Activated naive CD8-positive, alpha-beta T cell treated with anti-CD3 and anti-CD28 coated beads for 36 hours (primary cell): ENCODE measurements at regions not wholly inside any gene's neighbourhood (a gene's known extent, or its start where the extent isn't known, plus 50 kb on each side); places are given as distances from the start of the nearest gene placed in this dataset.

Experiments
- DNase-seq: peaks from one replicate; pipeline ENCODE4 v3.0.0; 2021
- H3K27ac Mint-ChIP-seq: one replicate; pipeline ENCODE4 v1.8.0; 2022; ENCODE audit warnings: mild to moderate bottlenecking, moderate library complexity, mixed read lengths
- H3K27me3 Mint-ChIP-seq: one replicate; pipeline ENCODE4 v1.8.0; 2022; ENCODE audit warnings: mild to moderate bottlenecking, mixed read lengths
- H3K36me3 Mint-ChIP-seq: one replicate; pipeline ENCODE4 v1.8.0; 2021; ENCODE audit warnings: mild to moderate bottlenecking, mixed read lengths
- H3K4me1 Mint-ChIP-seq: one replicate; pipeline ENCODE4 v1.8.0; 2021; ENCODE audit warnings: mixed read lengths
- H3K4me3 Mint-ChIP-seq: one replicate; pipeline ENCODE4 v1.8.0; 2022; ENCODE audit warnings: mild to moderate bottlenecking, moderate library complexity, mixed read lengths
- H3K9me3 Mint-ChIP-seq: one replicate; pipeline ENCODE4 v1.8.0; 2022; ENCODE audit warnings: mixed read lengths

DNA sequence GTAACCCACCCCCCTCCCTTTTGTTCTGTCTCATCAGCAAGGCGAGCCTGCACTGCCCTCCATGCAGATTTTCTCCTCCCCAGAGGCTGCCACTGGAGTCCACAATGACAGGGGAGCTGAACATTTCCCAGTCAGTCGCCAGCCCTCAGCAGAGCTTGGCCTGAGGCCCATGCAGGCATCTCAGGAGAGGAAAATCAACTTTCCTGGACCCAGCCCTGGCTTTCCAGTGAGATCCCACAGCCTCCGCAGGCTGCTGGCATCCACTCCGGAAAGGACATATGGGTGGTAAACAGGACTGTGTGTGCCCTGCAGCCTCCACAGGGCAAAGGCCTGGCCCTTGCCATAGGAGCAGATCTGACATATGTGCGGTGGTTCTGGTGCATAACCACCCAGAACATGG lies 253.8 kb downstream of the TNS1 start:
- Mint-ChIP-seq H3K9me3 (peaks cover 3% of the 10 kb centered on the region), H3K4me1 (no peaks in the 10 kb centered on the region), H3K36me3 (peaks cover 2% of the 10 kb centered on the region), H3K27me3 (no peaks in the 10 kb centered on the region), H3K4me3 (no peak overlapping the region), H3K27ac (no peak overlapping the region)
- no peak for DNase-seq

DNA sequence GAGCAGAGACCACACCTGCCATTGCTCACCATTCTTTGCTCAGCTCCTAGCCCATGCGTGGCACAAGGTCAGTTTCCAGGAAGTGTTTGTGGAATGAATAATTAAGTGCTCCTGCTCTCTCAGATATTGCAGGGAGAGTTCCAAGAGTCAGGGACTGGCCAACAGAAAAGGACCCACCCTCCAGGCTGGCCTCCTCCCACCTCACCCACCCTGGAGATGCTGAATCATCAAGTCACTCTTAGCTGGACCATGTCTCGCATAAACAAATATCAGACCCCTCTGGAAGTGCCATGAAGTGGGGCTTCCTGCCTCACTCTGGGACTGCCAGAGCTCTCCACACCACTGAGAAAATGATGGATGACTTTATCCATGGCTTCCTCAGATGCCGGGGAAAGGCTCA lies 256.0 kb downstream of the TNS1 start:
- peaks cover 6% of the 10 kb centered on the region for H3K4me1 Mint-ChIP-seq

DNA sequence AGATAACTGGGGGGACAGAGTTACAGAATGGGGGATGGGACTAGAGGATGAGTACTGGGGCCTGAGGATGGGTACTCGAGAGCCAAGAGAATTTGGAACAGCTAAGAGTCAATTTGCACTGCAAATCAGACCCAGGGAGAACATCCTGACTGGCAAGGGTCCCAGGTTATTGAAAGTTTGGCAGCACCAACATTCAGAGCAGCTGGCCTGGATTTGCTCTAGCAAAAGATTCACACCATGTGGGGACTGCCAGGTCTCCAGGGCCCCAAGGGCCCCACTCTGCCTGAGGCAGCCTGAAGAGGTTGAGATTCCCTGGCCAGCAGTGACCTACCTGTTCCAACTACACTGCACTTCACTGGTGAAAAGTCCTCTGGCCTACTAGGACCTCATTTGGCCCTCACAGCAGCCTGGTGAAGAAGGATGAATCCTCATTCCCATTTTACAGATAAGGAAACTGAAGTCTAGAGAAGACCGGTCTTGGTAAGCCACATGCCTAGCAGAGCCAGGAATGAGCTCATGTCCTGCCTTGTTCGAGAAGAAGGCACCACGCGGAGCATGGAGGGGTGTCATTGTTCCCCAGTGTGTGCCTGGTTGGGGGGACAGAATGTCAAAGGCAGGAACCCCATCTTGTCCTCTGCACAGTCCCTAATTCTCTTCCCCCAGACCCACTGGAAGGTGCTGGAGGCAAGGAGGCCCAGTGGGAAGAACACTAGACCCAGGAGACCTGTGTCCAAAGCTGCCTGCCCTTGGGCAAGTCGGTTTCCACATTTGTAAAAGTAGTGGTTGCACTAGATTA lies 258.6 kb downstream of the TNS1 start:
- H3K9me3 Mint-ChIP-seq, result peaks cover 3% of the 10 kb centered on the region
- no peak overlapping the region for H3K4me3 Mint-ChIP-seq
- no peak for DNase-seq
- H3K36me3 Mint-ChIP-seq, result peaks cover 3% of the 10 kb centered on the region
- peaks cover 6% of the 10 kb centered on the region for H3K4me1 Mint-ChIP-seq
- no peak overlapping the region for H3K27ac Mint-ChIP-seq
- H3K27me3 Mint-ChIP-seq, result no peaks in the 10 kb centered on the region

More for the DNA sequence above, 256.0 kb downstream of the TNS1 start:
- H3K27me3 Mint-ChIP-seq, result no peaks in the 10 kb centered on the region
- no peak overlapping the region for H3K27ac Mint-ChIP-seq
- H3K9me3 Mint-ChIP-seq, result peaks cover 3% of the 10 kb centered on the region
- no peak overlapping the region for H3K4me3 Mint-ChIP-seq
- H3K36me3 Mint-ChIP-seq, result peaks cover 3% of the 10 kb centered on the region
- no peak for DNase-seq

DNA sequence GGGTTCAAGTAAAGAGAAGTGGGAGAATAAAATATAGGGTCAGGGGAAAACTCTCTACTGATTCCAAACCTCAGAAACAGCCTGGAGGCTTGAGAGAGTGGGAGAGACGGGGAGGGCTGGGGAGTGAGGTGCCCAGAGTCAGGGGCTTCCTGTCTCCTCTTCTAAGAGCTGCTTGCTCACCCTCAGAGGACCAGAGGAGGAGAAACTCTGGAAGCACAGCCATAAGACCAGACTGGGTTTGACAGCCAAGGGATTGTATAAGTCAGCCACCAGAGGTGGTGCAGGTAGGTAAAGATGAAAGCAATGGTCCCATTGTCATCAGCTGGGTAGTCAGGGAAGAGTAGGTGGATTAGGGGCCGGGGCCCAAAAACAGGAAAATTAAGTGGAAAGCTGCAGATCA lies 259.4 kb downstream of the TNS1 start:
- no peaks in the 10 kb centered on the region for H3K27me3 Mint-ChIP-seq
- peaks cover 3% of the 10 kb centered on the region for H3K36me3 Mint-ChIP-seq
- no peak overlapping the region for H3K27ac Mint-ChIP-seq
- H3K9me3 Mint-ChIP-seq, result peaks cover 3% of the 10 kb centered on the region
- H3K4me1 Mint-ChIP-seq, result peaks cover 6% of the 10 kb centered on the region
- DNase-seq, result no peak
- H3K4me3 Mint-ChIP-seq, result no peak overlapping the region

DNA sequence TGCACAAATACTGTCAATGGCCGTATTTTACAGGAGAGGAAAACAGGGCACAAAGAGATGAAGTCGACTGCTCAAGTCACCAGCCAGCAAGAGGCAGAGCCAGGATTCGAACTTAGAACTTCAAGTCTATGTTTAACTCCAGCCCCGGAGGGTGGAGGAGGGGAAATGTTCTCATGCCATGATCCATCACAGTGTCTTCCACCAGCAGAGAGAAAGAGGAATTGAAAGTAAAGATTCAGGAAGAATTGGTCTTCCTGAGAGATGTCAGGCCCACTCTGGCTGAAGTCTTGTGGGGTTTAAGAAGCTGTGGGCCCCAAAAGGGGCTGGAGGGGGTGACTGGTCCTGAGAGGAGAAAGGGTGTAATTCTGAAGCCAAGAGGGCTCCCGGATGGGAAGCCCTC lies 260.0 kb downstream of the TNS1 start:
- Mint-ChIP-seq H3K27ac (no peak overlapping the region), H3K9me3 (peaks cover 3% of the 10 kb centered on the region), H3K4me3 (no peak overlapping the region), H3K4me1 (peaks cover 6% of the 10 kb centered on the region), H3K27me3 (no peaks in the 10 kb centered on the region), H3K36me3 (peaks cover 3% of the 10 kb centered on the region)
- no peak for DNase-seq

DNA sequence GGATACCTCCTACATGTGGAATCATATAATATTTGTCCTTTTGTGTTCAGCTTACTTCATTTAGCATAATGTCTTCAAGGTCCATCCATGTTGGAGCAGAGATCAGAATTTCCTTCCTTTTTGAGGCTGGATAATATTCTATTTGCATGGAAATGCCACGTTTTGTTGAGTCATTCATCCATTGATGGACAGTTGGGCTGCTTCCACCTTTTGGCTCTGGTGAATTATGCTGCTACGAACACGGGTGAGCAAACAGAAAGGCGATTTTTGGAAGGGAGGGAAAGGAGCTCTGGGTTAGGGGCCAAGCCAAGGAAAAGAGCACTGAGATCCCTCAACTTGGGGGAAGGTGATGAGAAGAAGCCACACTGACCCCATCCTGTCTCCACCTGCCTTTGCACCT lies 260.5 kb downstream of the TNS1 start:
- Mint-ChIP-seq H3K4me1 (peaks cover 6% of the 10 kb centered on the region), H3K27me3 (no peaks in the 10 kb centered on the region), H3K9me3 (peaks cover 3% of the 10 kb centered on the region), H3K4me3 (no peak overlapping the region), H3K27ac (no peak overlapping the region), H3K36me3 (peaks cover 3% of the 10 kb centered on the region)
- DNase-seq, result no peak

DNA sequence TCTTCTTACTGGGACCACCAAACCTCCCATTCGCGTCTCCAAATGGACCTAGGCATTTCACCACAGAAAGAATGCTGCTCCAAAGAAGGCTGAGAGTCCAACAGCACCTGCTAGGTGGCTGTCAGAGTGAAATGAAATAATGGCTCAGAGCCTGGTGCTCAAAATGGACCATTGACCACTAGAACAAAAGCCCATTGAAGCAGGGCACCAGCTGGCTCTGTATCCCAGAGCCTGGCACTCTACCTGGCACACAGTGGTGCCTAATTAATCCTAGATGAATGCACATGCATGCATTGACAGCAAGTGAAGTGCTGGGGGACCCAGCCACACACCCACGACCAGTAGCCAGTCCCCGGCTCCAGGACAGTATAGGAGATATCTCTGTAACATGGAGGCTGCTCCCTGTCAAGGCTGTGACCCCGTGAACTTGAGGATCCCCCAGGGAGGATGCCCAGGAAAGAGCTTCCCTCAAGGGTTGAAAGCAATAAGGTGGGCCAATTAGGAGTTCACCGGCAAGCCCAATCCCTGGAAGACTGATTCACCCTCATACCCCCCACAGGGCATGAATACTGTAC lies 261.3 kb downstream of the TNS1 start:
- DNase-seq, result no peak
- no peak overlapping the region for H3K27ac Mint-ChIP-seq
- no peaks in the 10 kb centered on the region for H3K27me3 Mint-ChIP-seq

DNA sequence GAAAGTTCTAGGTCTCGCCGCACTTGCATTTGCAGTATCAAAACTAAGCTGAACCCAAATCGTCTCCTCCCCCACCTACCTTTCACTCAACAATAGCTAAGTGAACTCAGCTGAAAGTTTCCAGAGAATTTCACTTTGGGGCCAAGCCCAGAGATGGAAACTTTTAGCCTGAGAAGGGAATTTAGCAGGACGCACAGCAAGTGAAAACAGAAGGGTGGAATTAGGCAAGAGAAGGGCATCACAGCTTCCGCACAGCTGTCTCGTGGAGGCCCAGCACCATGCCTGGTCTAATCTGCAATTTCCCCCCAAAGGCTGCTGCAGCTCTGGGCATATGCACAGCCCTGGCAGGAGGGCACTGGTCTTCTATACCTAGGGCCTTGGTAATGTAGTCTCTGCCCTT lies 262.0 kb downstream of the TNS1 start:
- no peak for DNase-seq
- peaks cover 3% of the 10 kb centered on the region for H3K9me3 Mint-ChIP-seq
- H3K4me3 Mint-ChIP-seq, result no peak overlapping the region
- H3K4me1 Mint-ChIP-seq, result peaks cover 8% of the 10 kb centered on the region
- peaks cover 2% of the 10 kb centered on the region for H3K36me3 Mint-ChIP-seq
- H3K27me3 Mint-ChIP-seq, result no peaks in the 10 kb centered on the region
- H3K27ac Mint-ChIP-seq, result no peak overlapping the region

More for the DNA sequence above, 261.3 kb downstream of the TNS1 start:
- H3K4me3 Mint-ChIP-seq, result no peak overlapping the region
- peaks cover 6% of the 10 kb centered on the region for H3K4me1 Mint-ChIP-seq
- H3K36me3 Mint-ChIP-seq, result peaks cover 3% of the 10 kb centered on the region
- H3K9me3 Mint-ChIP-seq, result peaks cover 3% of the 10 kb centered on the region

DNA sequence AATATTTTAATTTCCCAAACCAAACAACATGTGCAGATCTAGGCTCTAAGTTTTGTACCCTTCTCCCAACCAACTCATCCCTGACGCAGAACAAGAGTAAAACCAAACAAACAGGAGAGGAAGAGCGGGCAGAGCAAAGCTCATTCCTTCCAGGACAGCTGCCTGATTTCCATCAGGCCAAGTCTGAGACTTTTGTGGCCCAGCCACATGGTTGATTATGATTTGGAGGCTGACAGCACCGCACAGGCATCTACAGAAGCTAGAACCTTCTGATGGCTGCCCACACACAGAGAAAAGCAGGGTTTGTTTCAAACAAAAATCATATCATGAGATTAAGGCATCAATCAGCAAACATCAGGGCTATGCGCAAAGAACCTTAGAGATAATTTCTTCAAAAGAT lies 262.6 kb downstream of the TNS1 start:
- Mint-ChIP-seq H3K36me3 (peaks cover 6% of the 10 kb centered on the region), H3K27me3 (no peaks in the 10 kb centered on the region), H3K4me1 (peaks cover 13% of the 10 kb centered on the region), H3K9me3 (peaks cover 1% of the 10 kb centered on the region), H3K4me3 (no peak overlapping the region), H3K27ac (no peak overlapping the region)
- no peak for DNase-seq

DNA sequence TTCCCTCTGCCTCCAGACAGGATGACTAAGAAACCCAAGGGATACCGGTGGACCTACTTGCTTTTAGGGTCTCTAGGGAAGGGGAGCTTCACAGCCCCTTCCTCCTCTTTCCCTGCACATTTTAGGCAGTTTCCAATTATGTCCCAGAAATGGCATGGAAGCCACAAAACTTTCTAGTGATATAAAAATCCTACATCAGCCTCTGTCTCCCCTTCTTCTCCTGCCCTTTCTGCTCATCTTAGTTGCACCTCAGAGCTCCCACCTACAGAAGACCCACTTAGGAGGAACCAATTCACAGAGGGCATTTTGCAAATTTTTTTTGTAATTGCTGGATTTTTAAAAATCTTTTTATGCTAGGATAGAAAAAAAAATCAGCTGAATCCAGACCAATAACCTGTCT lies 263.1 kb downstream of the TNS1 start:
- DNase-seq, result no peak
- no peak overlapping the region for H3K27ac Mint-ChIP-seq

DNA sequence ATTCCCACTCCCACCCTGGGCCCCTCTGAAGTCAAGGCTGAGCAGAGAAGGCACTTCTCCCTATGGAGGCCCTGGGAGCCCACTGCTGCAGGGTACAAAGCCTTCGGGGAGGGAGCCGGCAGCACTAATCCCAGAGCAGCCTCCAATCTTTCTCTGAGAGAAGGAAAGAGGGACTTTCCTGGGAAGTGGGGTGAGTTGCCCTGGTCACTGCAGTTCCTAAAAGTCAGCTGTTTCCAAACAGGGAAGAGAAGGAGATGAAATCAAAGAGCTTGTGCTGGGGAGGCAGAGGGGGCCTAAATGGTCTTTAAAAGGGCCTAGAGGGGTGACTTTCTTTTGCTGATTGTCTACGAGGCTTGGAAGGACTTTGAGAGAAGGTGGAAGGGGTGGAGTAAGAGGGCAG lies 264.7 kb downstream of the TNS1 start:
- Mint-ChIP-seq H3K4me1 (peaks cover 26% of the 10 kb centered on the region), H3K27ac (no peak overlapping the region), H3K9me3 (no peaks in the 10 kb centered on the region), H3K4me3 (no peak overlapping the region), H3K27me3 (no peaks in the 10 kb centered on the region), H3K36me3 (peaks cover 16% of the 10 kb centered on the region)
- no peak for DNase-seq

More for the DNA sequence above, 263.1 kb downstream of the TNS1 start:
- Mint-ChIP-seq H3K4me1 (peaks cover 17% of the 10 kb centered on the region), H3K9me3 (no peaks in the 10 kb centered on the region), H3K27me3 (no peaks in the 10 kb centered on the region), H3K36me3 (peaks cover 7% of the 10 kb centered on the region), H3K4me3 (no peak overlapping the region)

DNA sequence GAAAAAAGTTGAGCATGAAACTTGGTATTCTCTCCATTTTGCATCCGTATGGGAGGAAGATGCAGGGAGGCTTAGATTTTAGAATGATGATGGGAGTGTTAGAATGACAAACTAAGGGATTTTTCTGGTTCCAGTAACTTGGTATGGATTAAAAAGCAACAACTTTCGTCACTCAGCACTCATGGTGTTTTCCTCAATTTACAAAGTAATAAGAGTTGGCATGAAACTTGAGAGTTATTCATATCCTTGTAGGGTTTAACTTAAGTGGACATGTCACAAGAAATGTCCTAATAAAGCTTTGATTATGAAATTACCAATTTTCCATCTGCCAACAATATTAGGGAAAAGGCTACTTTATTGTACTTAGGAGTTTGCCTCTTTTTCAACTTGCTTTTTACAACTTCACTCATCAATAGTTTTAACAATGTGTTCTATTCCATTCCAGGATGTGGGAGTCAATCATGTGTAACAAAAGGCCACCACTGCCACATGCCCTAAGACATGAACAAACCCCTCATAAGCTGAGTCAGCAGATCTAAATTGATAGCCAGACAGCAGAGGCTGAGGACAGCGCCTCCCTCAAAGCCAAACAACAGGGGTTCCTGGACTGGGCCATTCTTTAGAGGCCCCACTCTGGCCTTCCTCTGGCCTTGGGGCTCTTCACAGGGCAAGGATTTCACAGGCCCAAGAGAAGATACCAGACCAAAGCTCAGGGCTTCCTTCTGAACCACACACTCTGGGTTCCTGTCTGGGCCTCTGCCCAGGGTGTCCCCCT lies 265.8 kb downstream of the TNS1 start:
- Mint-ChIP-seq H3K27me3 (no peaks in the 10 kb centered on the region), H3K27ac (no peak overlapping the region), H3K36me3 (peaks cover 14% of the 10 kb centered on the region), H3K9me3 (no peaks in the 10 kb centered on the region), H3K4me3 (no peak overlapping the region), H3K4me1 (peaks cover 22% of the 10 kb centered on the region)
- no peak for DNase-seq

DNA sequence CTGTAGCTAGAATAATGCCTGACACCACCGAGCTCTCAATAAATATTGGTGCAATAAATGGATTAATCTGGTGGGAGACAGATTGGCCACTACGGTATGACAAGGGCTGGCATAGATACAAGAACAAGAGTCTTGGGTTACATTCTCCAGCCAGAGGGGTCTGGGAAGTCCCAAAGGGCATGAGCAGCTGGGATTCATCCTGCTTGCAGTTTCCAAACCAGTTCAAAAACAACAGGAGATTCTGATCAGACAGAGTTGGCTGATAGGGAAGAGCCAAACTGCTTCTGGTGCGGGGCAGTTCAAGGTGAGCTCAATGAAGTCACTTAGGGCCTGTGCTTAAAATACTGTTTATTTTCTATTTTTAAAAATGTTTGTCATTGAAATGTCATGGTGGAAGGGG lies 266.9 kb downstream of the TNS1 start:
- peaks cover 14% of the 10 kb centered on the region for H3K36me3 Mint-ChIP-seq
- H3K27me3 Mint-ChIP-seq, result no peaks in the 10 kb centered on the region
- H3K9me3 Mint-ChIP-seq, result no peaks in the 10 kb centered on the region
- no peak for DNase-seq
- H3K27ac Mint-ChIP-seq, result no peak overlapping the region
- H3K4me3 Mint-ChIP-seq, result no peak overlapping the region
- peaks cover 22% of the 10 kb centered on the region for H3K4me1 Mint-ChIP-seq

DNA sequence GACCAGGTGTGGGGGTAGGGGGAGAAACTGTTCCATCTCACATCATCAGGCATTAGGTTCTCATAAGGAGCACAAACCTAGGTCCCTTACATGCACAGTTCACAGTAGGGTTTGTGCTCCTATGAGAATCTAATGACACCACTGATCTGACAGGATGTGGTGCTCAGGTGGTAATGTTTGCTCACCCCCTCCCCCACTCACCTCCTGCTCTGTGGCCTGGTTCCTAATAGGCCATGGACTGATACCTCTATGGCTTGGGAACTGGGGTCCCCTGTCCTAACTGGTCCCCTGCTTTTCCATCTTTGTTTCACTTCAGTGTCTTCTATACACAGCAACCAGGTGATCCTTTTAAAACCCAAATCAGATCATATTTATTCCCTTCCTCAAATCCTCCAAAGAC lies 267.8 kb downstream of the TNS1 start:
- H3K4me3 Mint-ChIP-seq, result no peak overlapping the region
- H3K27me3 Mint-ChIP-seq, result no peaks in the 10 kb centered on the region
- H3K27ac Mint-ChIP-seq, result no peak overlapping the region

DNA sequence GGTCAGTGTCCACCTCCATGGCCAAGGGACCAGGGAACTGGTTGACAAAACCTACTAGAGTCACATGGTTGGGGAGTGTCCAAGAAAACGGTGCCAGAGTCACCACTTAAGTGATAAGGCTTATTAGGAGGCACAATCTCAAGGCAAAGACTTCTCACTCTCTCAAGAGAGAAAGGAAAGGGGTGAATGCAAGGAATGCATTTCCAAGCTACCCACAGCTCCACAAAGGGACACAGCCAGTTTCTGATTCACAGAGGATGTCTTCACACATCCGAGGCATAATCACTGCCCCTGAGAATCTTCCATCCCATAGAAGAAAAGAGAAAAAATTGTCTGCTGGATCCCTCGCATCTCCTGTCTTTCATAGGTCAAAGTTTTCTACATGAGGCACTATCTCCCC lies 269.3 kb downstream of the TNS1 start:
- H3K27me3 Mint-ChIP-seq, result no peaks in the 10 kb centered on the region
- H3K4me3 Mint-ChIP-seq, result no peak overlapping the region
- H3K27ac Mint-ChIP-seq, result no peak overlapping the region
- DNase-seq, result no peak
- H3K9me3 Mint-ChIP-seq, result no peaks in the 10 kb centered on the region
- H3K36me3 Mint-ChIP-seq, result peaks cover 14% of the 10 kb centered on the region
- H3K4me1 Mint-ChIP-seq, result peaks cover 22% of the 10 kb centered on the region

More for the DNA sequence above, 267.8 kb downstream of the TNS1 start:
- no peak for DNase-seq
- H3K4me1 Mint-ChIP-seq, result peaks cover 22% of the 10 kb centered on the region
- no peaks in the 10 kb centered on the region for H3K9me3 Mint-ChIP-seq
- H3K36me3 Mint-ChIP-seq, result peaks cover 14% of the 10 kb centered on the region
